ENCODE measurements at regions not wholly inside any gene's neighbourhood (a gene's known extent, or its start where the extent isn't known, plus 50 kb on each side); places are given as distances from the start of the nearest gene placed in this dataset.

- DNase-seq (no peak), ATAC-seq (ENCODE audit: low read depth) (no peak)
- peak overlapping the region; percentile 37; the same call in 1 of the 2 replicates for H3K14ac ChIP-seq (replicated peaks; ENCODE audit: low read depth, low read length)
- H2AK9ac ChIP-seq (replicated peaks; ENCODE audit: low read depth, low read length, poor library complexity): no peak overlapping the region
- dilution Hi-C loops (cut with HindIII; ENCODE audit: low sequenced_read_pairs, unreplicated experiment): no loop called here
- H4K91ac ChIP-seq (ENCODE audit: insufficient read depth, low read depth, low read length): peak overlapping the region; percentile 15; the same call in 1 of the 2 replicates
- no peak for TF ChIP-seq SMC3 (IDR thresholded peaks at IDR 0.05; ENCODE audit: low read depth, low read length)
- TF ChIP-seq CEBPB (IDR thresholded peaks at IDR 0.05; ENCODE audit: low read depth, low read length): no peak
- intact Hi-C loops (cut with micrococcal nuclease): loop anchor here (5.0 kb wide), 1 partner anchor 41 kb away; no protein-coding TSS in a partner anchor
- peaks cover 18% of the 10 kb centered on the region for H3K4me1 ChIP-seq (ENCODE audit: control insufficient read depth, insufficient read depth, low read length)
- H3K4me3 ChIP-seq (ENCODE audit: insufficient read depth, low read depth, low read length): no peak overlapping the region
- 70% methylated on average over 2 of the region's 9 CpGs; no CpG with 5 or more reads in 1 of the 2 experiments for WGBS, 2 experiments (ENCODE audit: extremely low coverage in 2 of 2, insufficient read length in 1 of 2)
- no peaks in the 10 kb centered on the region for H3K9me3 ChIP-seq (ENCODE audit: control insufficient read depth, insufficient read depth, low read length)
- in situ Hi-C loops (cut with MboI; ENCODE audit: low sequenced_read_pairs): no loop called here
- H2AK5ac ChIP-seq (ENCODE audit: low read depth, low read length): peak overlapping the region; percentile 83
- peaks cover 13% of the 10 kb centered on the region for H3K9me1 ChIP-seq (ENCODE audit: insufficient read depth, low read length)
- H2BK15ac ChIP-seq (ENCODE audit: low read depth, low read length): no peak overlapping the region; the same call in 2 of the 3 replicates
- no peaks in the 10 kb centered on the region for H3K36me3 ChIP-seq (ENCODE audit: control insufficient read depth, insufficient read depth, low read length)
- H2BK20ac ChIP-seq (ENCODE audit: low read depth, low read length): peak overlapping the region; percentile 45; the same call in 1 of the 2 replicates
- no peak overlapping the region for H3K56ac ChIP-seq (ENCODE audit: extremely low read depth, insufficient read depth, low read length)
- no peak overlapping the region for H4K8ac ChIP-seq (ENCODE audit: low read depth in 2 of 2, low read length in 2 of 2)
- H3K4ac ChIP-seq (ENCODE audit: low read depth, low read length): peak overlapping the region; percentile 4
- peaks cover 2 to 6% of the 10 kb centered on the region in 2 experiments; a peak in 3 of 4 replicates for H3K79me1 ChIP-seq (ENCODE audit: low read depth in 1 of 2, low read length in 2 of 2)
- H3K27me3 ChIP-seq (ENCODE audit: control insufficient read depth, insufficient read depth, low read length): no peaks in the 10 kb centered on the region
- ChIA-PET POLR2A (ENCODE audit: unreplicated experiment) (no interaction called here), CTCF (no interaction called here)
- no peak overlapping the region for H3K27ac ChIP-seq (ENCODE audit: insufficient read depth, low read length)
- no peak overlapping the region for H3K18ac ChIP-seq (ENCODE audit: low read depth, low read length)
- no peak overlapping the region for H2AFZ ChIP-seq (replicated peaks; ENCODE audit: low read length, poor library complexity)
- peak overlapping the region; percentile 39 for H2BK120ac ChIP-seq (ENCODE audit: low read depth, low read length)
- H4K20me1 ChIP-seq (ENCODE audit: insufficient read depth, low read length): no peaks in the 10 kb centered on the region
- no peak overlapping the region for H3K9ac ChIP-seq (ENCODE audit: low read depth, low read length)
- H3K23ac ChIP-seq (ENCODE audit: low read depth, low read length): peak overlapping the region; percentile 29; the same call in 1 of the 2 replicates
- no peak overlapping the region for H2BK5ac ChIP-seq (ENCODE audit: low read depth, low read length, poor library complexity, severe bottlenecking)
- no peak overlapping the region for H3K4me2 ChIP-seq (ENCODE audit: low read depth, low read length)
- BruUV-seq (replicated peaks): no TSS peak
- no peak overlapping the region for H4K5ac ChIP-seq (ENCODE audit: low read depth, low read length)
Observed at GRCh38 chr15:69860921-69861320, 236.8 kb downstream of the TLE3 start.
